ENCODE measurements at regions not wholly inside any gene's neighbourhood (a gene's known extent, or its start where the extent isn't known, plus 50 kb on each side); places are given as distances from the start of the nearest gene placed in this dataset.

DNA sequence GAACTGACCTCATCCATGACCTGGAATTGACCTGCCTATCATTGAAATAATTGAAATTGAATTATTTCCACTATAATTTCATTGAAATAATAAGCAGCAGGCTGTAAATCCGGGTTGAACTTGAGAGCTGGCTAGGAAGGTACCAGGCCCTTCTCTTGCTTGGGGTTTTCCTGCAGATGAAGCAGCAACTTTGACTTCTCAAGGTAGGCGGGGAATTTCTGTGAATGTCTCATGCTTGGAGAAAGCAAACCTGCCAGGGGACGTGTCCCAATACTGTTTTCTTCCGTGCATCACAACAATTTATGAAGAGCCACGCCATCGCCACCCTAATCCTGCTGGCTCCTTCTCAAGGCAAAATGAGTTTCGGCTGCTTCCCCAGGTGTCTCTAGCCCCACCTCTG is 97.5 kb upstream of the XYLT1 start:
- no peaks in the 10 kb centered on the region for H3K4me1 ChIP-seq
- TF ChIP-seq, protein P1, sequence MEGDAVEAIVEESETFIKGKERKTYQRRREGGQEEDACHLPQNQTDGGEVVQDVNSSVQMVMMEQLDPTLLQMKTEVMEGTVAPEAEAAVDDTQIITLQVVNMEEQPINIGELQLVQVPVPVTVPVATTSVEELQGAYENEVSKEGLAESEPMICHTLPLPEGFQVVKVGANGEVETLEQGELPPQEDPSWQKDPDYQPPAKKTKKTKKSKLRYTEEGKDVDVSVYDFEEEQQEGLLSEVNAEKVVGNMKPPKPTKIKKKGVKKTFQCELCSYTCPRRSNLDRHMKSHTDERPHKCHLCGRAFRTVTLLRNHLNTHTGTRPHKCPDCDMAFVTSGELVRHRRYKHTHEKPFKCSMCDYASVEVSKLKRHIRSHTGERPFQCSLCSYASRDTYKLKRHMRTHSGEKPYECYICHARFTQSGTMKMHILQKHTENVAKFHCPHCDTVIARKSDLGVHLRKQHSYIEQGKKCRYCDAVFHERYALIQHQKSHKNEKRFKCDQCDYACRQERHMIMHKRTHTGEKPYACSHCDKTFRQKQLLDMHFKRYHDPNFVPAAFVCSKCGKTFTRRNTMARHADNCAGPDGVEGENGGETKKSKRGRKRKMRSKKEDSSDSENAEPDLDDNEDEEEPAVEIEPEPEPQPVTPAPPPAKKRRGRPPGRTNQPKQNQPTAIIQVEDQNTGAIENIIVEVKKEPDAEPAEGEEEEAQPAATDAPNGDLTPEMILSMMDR (IDR thresholded peaks at IDR 0.05) = no peak
- no peak for TF ChIP-seq POLR2A (IDR thresholded peaks at IDR 0.05)
- no peak overlapping the region for H3K27ac ChIP-seq
- no peaks in the 10 kb centered on the region for H3K27me3 ChIP-seq
- no peaks in the 10 kb centered on the region for H3K9me3 ChIP-seq
- DNase-seq = no peak
- H3K4me3 ChIP-seq = no peak overlapping the region
- no peaks in the 10 kb centered on the region for H3K36me3 ChIP-seq
- intact Hi-C loops (cut with DNase I; ENCODE audit: low total_unique reads) = no loop called here

DNA sequence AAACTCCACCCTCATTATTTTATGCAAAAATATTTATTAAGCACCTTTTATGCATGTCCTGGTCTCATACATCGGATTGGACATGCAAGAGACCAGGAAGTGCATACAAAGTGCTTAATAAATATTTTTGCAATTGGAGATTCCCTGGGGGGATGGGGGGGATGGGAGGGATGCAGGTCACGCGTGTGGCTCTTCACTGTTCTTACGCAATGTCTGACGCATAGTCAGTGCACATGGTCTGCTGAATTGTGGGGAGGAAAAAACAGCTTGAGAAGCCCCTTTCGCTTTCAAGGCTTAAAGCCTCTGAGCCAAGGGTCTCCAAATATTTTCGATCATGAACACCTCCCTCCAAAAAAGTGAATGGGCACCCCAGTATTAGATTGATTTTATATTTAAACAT is 96.7 kb upstream of the XYLT1 start:
- intact Hi-C loops (cut with DNase I; ENCODE audit: low total_unique reads) = no loop called here
- no peaks in the 10 kb centered on the region for H3K27me3 ChIP-seq
- DNase-seq = no peak
- no peaks in the 10 kb centered on the region for H3K36me3 ChIP-seq
- H3K4me1 ChIP-seq = no peaks in the 10 kb centered on the region
- TF ChIP-seq POLR2A (IDR thresholded peaks at IDR 0.05) = no peak
- no peaks in the 10 kb centered on the region for H3K9me3 ChIP-seq
- no peak overlapping the region for H3K4me3 ChIP-seq
- no peak overlapping the region for H3K27ac ChIP-seq

DNA sequence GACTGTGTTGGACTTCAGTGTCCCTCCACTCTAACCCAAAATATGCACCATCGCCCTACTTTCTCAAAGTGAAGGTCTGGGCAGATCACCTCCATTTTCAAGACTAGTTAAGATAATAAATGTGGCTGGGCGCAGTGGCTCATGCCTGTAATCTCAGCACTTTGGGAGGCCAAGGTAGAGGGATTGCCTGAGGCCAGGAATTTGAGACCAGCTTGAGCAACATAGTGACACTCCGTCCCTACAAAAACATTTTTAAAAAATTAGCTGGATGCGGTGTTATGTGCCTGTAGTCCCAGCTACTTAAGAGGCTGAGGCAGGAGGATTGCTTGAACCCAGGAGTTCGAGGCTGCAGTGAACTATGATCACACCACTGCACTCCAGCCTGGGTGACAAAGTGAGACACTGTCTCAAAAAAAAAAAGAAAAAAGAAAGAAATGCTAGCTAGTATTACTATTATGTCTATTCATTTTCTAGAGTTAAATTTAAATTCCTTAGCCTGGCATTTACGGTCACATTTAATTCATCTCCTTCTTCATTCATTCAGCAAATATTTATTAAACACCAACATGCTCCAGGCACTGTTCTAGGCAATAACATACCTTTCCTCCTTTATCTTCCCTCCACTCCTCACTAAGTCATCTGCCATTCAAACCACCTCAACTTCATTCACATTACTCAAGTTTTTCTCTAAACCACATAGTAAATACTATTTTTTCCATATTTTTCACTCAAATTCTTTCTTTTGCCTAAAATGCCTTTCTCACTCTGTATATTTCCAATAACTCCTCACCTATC is 96.1 kb upstream of the XYLT1 start:
- H3K4me3 ChIP-seq = no peak overlapping the region
- H3K36me3 ChIP-seq = no peaks in the 10 kb centered on the region
- no peak overlapping the region for H3K27ac ChIP-seq
- DNase-seq = no peak
- TF ChIP-seq, protein P1 (IDR thresholded peaks at IDR 0.05) = no peak
- no peak for TF ChIP-seq POLR2A (IDR thresholded peaks at IDR 0.05)
- H3K9me3 ChIP-seq = no peaks in the 10 kb centered on the region
- H3K27me3 ChIP-seq = no peaks in the 10 kb centered on the region
- intact Hi-C loops (cut with DNase I; ENCODE audit: low total_unique reads) = no loop called here
- no peaks in the 10 kb centered on the region for H3K4me1 ChIP-seq

DNA sequence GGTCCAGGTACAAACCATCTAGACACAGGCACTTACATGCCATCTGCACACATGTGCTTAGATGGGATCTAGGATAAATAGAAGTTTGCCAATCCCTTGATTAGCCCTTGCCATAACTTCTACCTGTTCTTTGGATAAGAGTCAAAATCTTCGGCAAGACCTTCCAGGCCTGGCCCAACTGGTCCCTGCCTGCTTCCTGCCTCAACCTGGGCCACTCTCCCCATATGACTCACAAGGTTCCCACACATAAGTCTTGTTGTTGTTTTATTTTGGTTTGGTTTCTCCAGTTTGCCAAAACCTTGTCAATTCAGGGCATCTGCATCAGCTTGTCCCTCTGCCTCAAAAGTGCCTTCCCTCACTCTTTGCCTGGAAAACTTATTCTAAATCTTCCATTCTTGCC is 95.3 kb upstream of the XYLT1 start:
- intact Hi-C loops (cut with DNase I; ENCODE audit: low total_unique reads) = no loop called here
- Histone ChIP-seq H3K27me3 (no peaks in the 10 kb centered on the region), H3K27ac (no peak overlapping the region), H3K36me3 (no peaks in the 10 kb centered on the region), H3K9me3 (no peaks in the 10 kb centered on the region), H3K4me1 (no peaks in the 10 kb centered on the region), H3K4me3 (no peak overlapping the region)
- no peak for DNase-seq
- no peak for TF ChIP-seq POLR2A (IDR thresholded peaks at IDR 0.05)

DNA sequence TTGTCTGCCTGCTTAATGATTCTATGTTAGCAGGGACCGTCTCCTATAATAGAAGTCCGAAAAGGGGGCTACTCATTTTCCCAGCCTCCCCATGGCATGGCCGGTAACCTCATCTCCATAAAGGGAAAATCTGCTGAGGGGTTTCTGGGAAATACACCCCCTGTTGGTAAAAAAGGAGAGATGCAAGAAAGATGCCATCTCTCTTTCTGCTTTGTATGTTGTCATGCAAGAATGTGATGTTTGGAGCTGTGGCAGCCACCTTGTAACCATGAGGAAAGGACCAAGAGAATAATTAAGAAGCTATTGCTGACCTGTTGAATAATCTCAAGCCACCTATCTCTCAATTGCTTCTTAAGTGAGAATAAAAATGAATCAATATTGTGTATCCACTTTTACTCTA is 94.8 kb upstream of the XYLT1 start:
- Histone ChIP-seq H3K27me3 (no peaks in the 10 kb centered on the region), H3K36me3 (no peaks in the 10 kb centered on the region), H3K27ac (no peak overlapping the region), H3K4me1 (no peaks in the 10 kb centered on the region), H3K4me3 (no peak overlapping the region), H3K9me3 (no peaks in the 10 kb centered on the region)
- intact Hi-C loops (cut with DNase I; ENCODE audit: low total_unique reads) = no loop called here
- TF ChIP-seq, protein P1 (IDR thresholded peaks at IDR 0.05) = no peak
- TF ChIP-seq POLR2A (IDR thresholded peaks at IDR 0.05) = no peak
- DNase-seq = no peak

DNA sequence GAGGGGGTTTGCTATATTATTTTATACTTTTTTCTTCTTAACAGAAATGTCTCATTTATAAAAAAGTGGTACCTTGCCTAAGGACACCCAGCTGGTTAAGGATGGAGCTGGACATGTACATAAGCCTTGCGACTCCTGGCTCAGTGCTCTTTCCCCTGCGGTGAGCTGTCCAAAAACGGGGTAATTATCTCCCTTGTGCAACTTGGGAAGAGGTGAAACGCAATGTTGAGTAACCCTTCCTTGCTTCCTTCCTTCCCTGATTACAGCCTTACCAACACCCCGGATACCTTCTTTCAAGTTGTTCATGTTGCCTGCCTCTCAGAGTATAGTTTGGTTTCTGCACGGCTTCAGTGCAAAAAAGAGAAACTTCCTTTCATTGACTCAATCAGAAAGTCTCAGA is 94.1 kb upstream of the XYLT1 start:
- H3K4me3 ChIP-seq = no peak overlapping the region
- no peak overlapping the region for H3K27ac ChIP-seq
- intact Hi-C loops (cut with DNase I; ENCODE audit: low total_unique reads) = no loop called here
- no peak for DNase-seq
- no peaks in the 10 kb centered on the region for H3K9me3 ChIP-seq
- no peaks in the 10 kb centered on the region for H3K36me3 ChIP-seq
- no peaks in the 10 kb centered on the region for H3K4me1 ChIP-seq
- H3K27me3 ChIP-seq = no peaks in the 10 kb centered on the region
- TF ChIP-seq, protein P1 (IDR thresholded peaks at IDR 0.05) = no peak
- no peak for TF ChIP-seq POLR2A (IDR thresholded peaks at IDR 0.05)
